GM12878 (cell line): ENCODE measurements at regions not wholly inside any gene's neighbourhood (a gene's known extent, or its start where the extent isn't known, plus 50 kb on each side); places are given as distances from the start of the nearest gene placed in this dataset.

Source experiments
- ATAC-seq: fragments of 200-7000 bp; cut with Tn5 transposase; 3 replicates; pipeline ENCODE4 v1.9.1; 2020; ENCODE audit warnings: mild to moderate bottlenecking, moderate library complexity
- BruUV-seq: library from RNA; stranded (reverse); fragments of 400-500 nt; replicated peaks from 2 replicates; lab custom pipeline; 2021; lab: Mats Ljungman, UMichigan
- CTCF ChIA-PET: fragments of 300-600 bp; sonication (Branson Sonifier 250); formaldehyde crosslinking; extraction: SDS; loops from one replicate; lab custom pipeline; 2021; ENCODE audit warnings: inconsistent platforms; lab: Yijun Ruan, JAX
- POLR2A ChIA-PET: fragments of 350-600 bp; formaldehyde crosslinking; extraction: SDS; loops from one replicate; lab custom pipeline; 2021; ENCODE audit warnings: inconsistent platforms; lab: Charles Lee
- RAD21 ChIA-PET: fragments of 300-600 bp; sonication (Branson Sonifier 250); formaldehyde crosslinking; loops from one replicate; lab custom pipeline; 2023; ENCODE audit warnings: antibody characterized with exemption; ENCODE audit not compliant: unreplicated experiment; lab: Charles Lee
- SMC1A ChIA-PET: fragments of 300-600 bp; sonication (Branson Sonifier 250); formaldehyde crosslinking; loops from one replicate; lab custom pipeline; 2023; ENCODE audit not compliant: unreplicated experiment, uncharacterized antibody; lab: Charles Lee
- DNase-seq: peaks from one replicate; pipeline ENCODE4 v3.0.0-alpha.2; 2011; ENCODE audit warnings: low read depth, low spot score
- FAIRE-seq: peaks from 3 replicates; lab custom pipeline; 2011; peaks lifted over from hg19 to GRCh38; lab: Jason Lieb, UNC
- H2AFZ ChIP-seq: 2 replicates; pipeline ENCODE4 v1.6.0; 2011; ENCODE audit warnings: low read depth, low read length, control low read depth; ENCODE audit not compliant: control insufficient read depth
- H3K27ac ChIP-seq: 2 replicates; pipeline ENCODE4 v1.5.1; 2011; ENCODE audit warnings: control low read depth; ENCODE audit not compliant: control insufficient read depth, insufficient read depth
- H3K27me3 ChIP-seq, 2 experiments: replicated peaks in 1 of 2; 2 replicates each; pipeline versions ENCODE4 v1.6.0 to v1.6.1; 2011; ENCODE audit warnings: low read length in 1 of 2; ENCODE audit not compliant: control insufficient read depth in 2 of 2, insufficient read depth in 2 of 2
- H3K36me3 ChIP-seq, 2 experiments: 2 replicates each; pipeline ENCODE4 v1.5.1; 2011; ENCODE audit warnings: low read length in 1 of 2; ENCODE audit not compliant: control insufficient read depth in 2 of 2, insufficient read depth in 2 of 2
- H3K4me1 ChIP-seq: 2 replicates; pipeline ENCODE4 v1.6.1; 2011; ENCODE audit warnings: mild to moderate bottlenecking, low read length, moderate library complexity, mixed read lengths; ENCODE audit not compliant: control insufficient read depth, insufficient read depth
- H3K4me2 ChIP-seq: 2 replicates; pipeline ENCODE4 v1.6.0; 2011; ENCODE audit warnings: control low read depth; ENCODE audit not compliant: control insufficient read depth, insufficient read depth
- H3K4me3 ChIP-seq: fragments of 200-600 bp; sonication (generic); 2 replicates; pipeline ENCODE4 v1.5.1; 2016
- H3K79me2 ChIP-seq: 2 replicates; pipeline ENCODE4 v1.6.0; 2011; ENCODE audit warnings: low read length; ENCODE audit not compliant: control insufficient read depth, insufficient read depth
- H3K9ac ChIP-seq: 2 replicates; pipeline ENCODE4 v1.8.0; 2011; ENCODE audit warnings: low read length, control low read depth, mixed read lengths; ENCODE audit not compliant: control insufficient read depth, insufficient read depth
- H3K9me3 ChIP-seq: replicated peaks from 3 replicates; pipeline ENCODE4 v1.5.1; 2011; ENCODE audit warnings: mild to moderate bottlenecking, low read length; ENCODE audit not compliant: control insufficient read depth, insufficient read depth
- H4K20me1 ChIP-seq: 2 replicates; pipeline ENCODE4 v1.6.0; 2011; ENCODE audit not compliant: control insufficient read depth, insufficient read depth
- EED ChIP-seq: sonication (generic); IDR thresholded peaks from 2 replicates; pipeline ENCODE4 v1.6.1; 2016; ENCODE audit warnings: antibody characterized with exemption, low read depth
- EZH2 ChIP-seq: IDR thresholded peaks from 2 replicates; pipeline ENCODE4 v1.6.1; 2012; ENCODE audit warnings: low read depth, mild to moderate bottlenecking, control low read depth, inconsistent platforms, low read length, borderline replicate concordance; ENCODE audit not compliant: control insufficient read depth
- GABPA ChIP-seq: IDR thresholded peaks from 2 replicates; pipeline ENCODE4 v1.6.1; 2014; ENCODE audit warnings: antibody characterized with exemption, low read depth, mild to moderate bottlenecking, inconsistent platforms
- LARP7 ChIP-seq: fragments of 450-650 bp; IDR thresholded peaks from 2 replicates; pipeline ENCODE4 v1.6.1; 2017; ENCODE audit warnings: mild to moderate bottlenecking
- RELA ChIP-seq: fragments of 450-650 bp; IDR thresholded peaks from 2 replicates; pipeline ENCODE4 v1.8.0; 2014; ENCODE audit warnings: borderline replicate concordance; ENCODE audit not compliant: partially characterized antibody
- TCF12 ChIP-seq: IDR thresholded peaks from 2 replicates; pipeline ENCODE4 v1.6.1; 2011; ENCODE audit warnings: low read depth, mild to moderate bottlenecking, low read length
- ZNF384 ChIP-seq: IDR thresholded peaks from 2 replicates; pipeline ENCODE4 v1.6.1; 2012; ENCODE audit warnings: low read depth, mild to moderate bottlenecking, low read length, improper control_type of control experiment, borderline replicate concordance
- ZNF622 ChIP-seq: fragments of 450-650 bp; IDR thresholded peaks from 2 replicates; pipeline ENCODE4 v1.6.1; 2017; ENCODE audit warnings: mild to moderate bottlenecking, inconsistent platforms
- WGBS: methylation state at CpG from one replicate; pipeline ENCODE4 v1.1.6; 2016; ENCODE audit warnings: low lambda C conversion rate; ENCODE audit not compliant: insufficient replicate concordance, insufficient coverage; ENCODE audit errors: missing lambda C conversion rate; 5-methylcytosine and 5-hydroxymethylcytosine counted together
- in situ Hi-C: fragments of 300-500 bp; cut with MboI; formaldehyde crosslinking; loops from 9 replicates; pipeline ENCODE4 v1.14.3; 2018; ENCODE audit warnings: mixed read lengths
- intact Hi-C: fragments of 100-400 bp; cut with micrococcal nuclease; formaldehyde crosslinking; loops from one replicate; pipeline ENCODE4 v1.14.2; 2022; ENCODE audit not compliant: unreplicated experiment

DNA sequence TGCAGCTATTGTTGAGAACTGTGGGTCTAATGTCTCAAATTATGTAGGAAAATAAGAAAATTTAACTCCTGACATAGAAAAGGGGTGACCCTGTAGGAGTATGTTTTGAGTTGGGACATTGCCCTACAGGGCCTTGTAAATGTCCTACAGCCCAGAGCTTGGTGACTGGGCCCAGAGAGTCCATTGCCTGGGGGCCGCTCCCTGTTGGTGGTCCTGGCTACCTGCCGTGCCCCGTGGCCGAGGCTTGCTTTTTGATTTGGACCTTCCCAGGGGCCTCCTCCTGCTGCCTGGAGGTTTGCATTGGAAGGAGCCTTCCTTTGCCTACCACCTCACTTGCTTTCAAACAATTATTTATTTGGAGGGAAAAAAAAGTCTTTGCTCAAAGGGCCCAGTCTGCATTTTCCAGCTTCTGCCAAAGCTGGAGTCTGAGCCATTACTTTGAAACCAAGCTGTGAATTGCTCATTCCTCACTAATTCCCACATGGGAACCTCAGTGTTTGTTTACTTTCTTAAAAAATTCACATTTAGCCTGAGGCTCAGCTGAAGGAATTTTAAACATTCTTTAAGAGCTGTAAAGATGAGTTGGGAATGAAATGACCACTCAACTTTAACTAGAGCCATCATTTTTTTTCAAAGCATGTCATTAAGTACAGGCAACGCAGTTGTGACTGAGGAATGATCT is 355.0 kb downstream of the GLRX3 start:
- ChIA-PET CTCF (no interaction called here), RAD21 (no interaction called here), POLR2A (no interaction called here), SMC1A (no interaction called here)
- in situ Hi-C loops (no loop called here), intact Hi-C loops (no loop called here)
- WGBS: 30% methylated on average over 4 of the region's 5 CpGs
- Histone ChIP-seq H3K36me3 (no peaks in the 10 kb centered on the region), H3K4me2 (no peak overlapping the region), H3K9ac (no peak overlapping the region), H2AFZ (no peak overlapping the region), H4K20me1 (no peaks in the 10 kb centered on the region), H3K4me1 (no peaks in the 10 kb centered on the region), H3K27ac (no peak overlapping the region), H3K79me2 (no peaks in the 10 kb centered on the region), H3K4me3 (no peak overlapping the region), H3K9me3 (no peaks in the 10 kb centered on the region; the same call in 2 of the 3 replicates), H3K27me3 (no peaks in the 10 kb centered on the region)
- DNase-seq (no peak), FAIRE-seq (no peak), ATAC-seq (no peak)
- TF ChIP-seq EZH2 (no peak), LARP7 (no peak), EED (no peak), GABPA (no peak), ZNF384 (no peak), RELA (no peak)
- no TSS peak for BruUV-seq

DNA sequence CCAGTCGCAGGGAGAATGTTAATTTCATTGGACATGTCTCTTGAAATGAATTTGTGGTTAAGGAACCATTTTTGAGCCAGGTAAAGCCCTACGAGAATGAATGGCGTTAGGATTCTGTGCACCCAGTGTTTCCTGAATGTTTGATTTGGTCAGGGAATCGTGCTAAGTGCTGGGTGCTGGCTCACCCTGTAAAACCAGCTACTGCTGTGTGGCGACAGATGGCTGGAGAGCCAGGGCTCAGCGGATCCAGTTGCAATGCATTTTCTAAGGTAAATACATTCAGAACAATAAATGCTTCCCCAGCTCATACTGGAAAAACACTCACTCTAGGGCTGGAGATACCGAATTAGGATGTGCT is 355.5 kb downstream of the GLRX3 start:
- no peak overlapping the region for H3K9ac ChIP-seq
- BruUV-seq: no TSS peak
- WGBS: 19% methylated on average over 7 of the region's 7 CpGs
- H3K27ac ChIP-seq: no peak overlapping the region
- no peak overlapping the region for H3K4me3 ChIP-seq
- no peaks in the 10 kb centered on the region for H4K20me1 ChIP-seq
- intact Hi-C loops: no loop called here
- H3K4me1 ChIP-seq: no peaks in the 10 kb centered on the region
- H3K4me2 ChIP-seq: no peak overlapping the region
- H2AFZ ChIP-seq: no peak overlapping the region
- H3K9me3 ChIP-seq: no peaks in the 10 kb centered on the region; the same call in 2 of the 3 replicates
- ChIA-PET SMC1A (no interaction called here), RAD21 (no interaction called here), POLR2A (no interaction called here), CTCF (no interaction called here)
- no peak for TF ChIP-seq ZNF622
- no peak for TF ChIP-seq TCF12
- no peak for FAIRE-seq
- DNase-seq: no peak
- no peaks in the 10 kb centered on the region for H3K36me3 ChIP-seq
- in situ Hi-C loops: no loop called here
- H3K27me3 ChIP-seq: no peaks in the 10 kb centered on the region
- no peak for ATAC-seq
- no peaks in the 10 kb centered on the region for H3K79me2 ChIP-seq
